Loucy (cell line): ENCODE measurements at regions not wholly inside any gene's neighbourhood (a gene's known extent, or its start where the extent isn't known, plus 50 kb on each side); places are given as distances from the start of the nearest gene placed in this dataset.

Source experiments
- H2AFZ ChIP-seq: fragments of 200-600 bp; sonication (generic); 2 replicates; pipeline ENCODE4 v1.6.0; 2016; ENCODE audit warnings: antibody characterized with exemption, mild to moderate bottlenecking, low read length, moderate library complexity
- H3F3A ChIP-seq: fragments of 200-600 bp; 2 replicates; pipeline ENCODE4 v1.6.0; 2016; ENCODE audit warnings: antibody characterized with exemption, low read depth, mild to moderate bottlenecking
- H3K27me3 ChIP-seq: fragments of 200-600 bp; sonication (generic); 2 replicates; pipeline ENCODE4 v1.6.1; 2014; ENCODE audit warnings: low read length, mild to moderate bottlenecking; ENCODE audit not compliant: insufficient read depth, poor library complexity, severe bottlenecking
- H3K36me3 ChIP-seq: fragments of 200-600 bp; sonication (generic); 2 replicates; pipeline ENCODE4 v1.6.1; 2016; ENCODE audit warnings: low read length; ENCODE audit not compliant: insufficient read depth
- H3K4me1 ChIP-seq: fragments of 200-600 bp; sonication (generic); 2 replicates; pipeline ENCODE4 v1.5.1; 2014; ENCODE audit warnings: low read length, mild to moderate bottlenecking; ENCODE audit not compliant: insufficient read depth, poor library complexity, severe bottlenecking
- H3K4me2 ChIP-seq: fragments of 200-600 bp; sonication (generic); 2 replicates; pipeline ENCODE4 v1.6.0; 2014; ENCODE audit warnings: antibody characterized with exemption, low read length, low read depth, mild to moderate bottlenecking; ENCODE audit not compliant: poor library complexity, severe bottlenecking
- H3K4me3 ChIP-seq: fragments of 200-600 bp; sonication (generic); 2 replicates; pipeline ENCODE4 v1.5.1; 2014; ENCODE audit warnings: low read length, mild to moderate bottlenecking, mixed read lengths; ENCODE audit not compliant: poor library complexity, severe bottlenecking
- H3K79me2 ChIP-seq: fragments of 200-600 bp; sonication (generic); 2 replicates; pipeline ENCODE4 v1.6.1; 2014; ENCODE audit warnings: low read length; ENCODE audit not compliant: insufficient read depth
- H3K9ac ChIP-seq: fragments of 200-600 bp; sonication (generic); 2 replicates; pipeline ENCODE4 v1.6.0; 2014; ENCODE audit warnings: mild to moderate bottlenecking, low read depth, low read length, moderate library complexity; ENCODE audit not compliant: poor library complexity, severe bottlenecking
- H3K9me2 ChIP-seq: fragments of 200-600 bp; sonication (generic); replicated peaks from 2 replicates; pipeline ENCODE4 v1.6.1; 2016; ENCODE audit warnings: low read depth, low read length, mixed read lengths
- H3K9me3 ChIP-seq: fragments of 200-600 bp; sonication (generic); 2 replicates; pipeline ENCODE4 v1.6.1; 2014; ENCODE audit warnings: mild to moderate bottlenecking, antibody characterized with exemption, low read length, low read depth; ENCODE audit not compliant: insufficient read depth
- H4K20me1 ChIP-seq: fragments of 200-600 bp; sonication (generic); 2 replicates; pipeline ENCODE4 v1.6.0; 2014; ENCODE audit warnings: antibody characterized with exemption, low read length, mild to moderate bottlenecking; ENCODE audit not compliant: insufficient read depth, poor library complexity, severe bottlenecking
- EZH2phosphoT487 ChIP-seq: fragments of 200-600 bp; IDR thresholded peaks from 2 replicates; pipeline ENCODE4 v1.6.1; 2018; ENCODE audit warnings: antibody characterized with exemption, mild to moderate bottlenecking, moderate library complexity, borderline replicate concordance
- TF ChIP-seq, protein P1 (sequence below): fragments of 200-600 bp; sonication (generic); conservative IDR thresholded peaks from 2 replicates; pipeline ENCODE4 v1.5.1; 2014; ENCODE audit warnings: mild to moderate bottlenecking, antibody characterized with exemption, low read length

- TF ChIP-seq, protein P1, sequence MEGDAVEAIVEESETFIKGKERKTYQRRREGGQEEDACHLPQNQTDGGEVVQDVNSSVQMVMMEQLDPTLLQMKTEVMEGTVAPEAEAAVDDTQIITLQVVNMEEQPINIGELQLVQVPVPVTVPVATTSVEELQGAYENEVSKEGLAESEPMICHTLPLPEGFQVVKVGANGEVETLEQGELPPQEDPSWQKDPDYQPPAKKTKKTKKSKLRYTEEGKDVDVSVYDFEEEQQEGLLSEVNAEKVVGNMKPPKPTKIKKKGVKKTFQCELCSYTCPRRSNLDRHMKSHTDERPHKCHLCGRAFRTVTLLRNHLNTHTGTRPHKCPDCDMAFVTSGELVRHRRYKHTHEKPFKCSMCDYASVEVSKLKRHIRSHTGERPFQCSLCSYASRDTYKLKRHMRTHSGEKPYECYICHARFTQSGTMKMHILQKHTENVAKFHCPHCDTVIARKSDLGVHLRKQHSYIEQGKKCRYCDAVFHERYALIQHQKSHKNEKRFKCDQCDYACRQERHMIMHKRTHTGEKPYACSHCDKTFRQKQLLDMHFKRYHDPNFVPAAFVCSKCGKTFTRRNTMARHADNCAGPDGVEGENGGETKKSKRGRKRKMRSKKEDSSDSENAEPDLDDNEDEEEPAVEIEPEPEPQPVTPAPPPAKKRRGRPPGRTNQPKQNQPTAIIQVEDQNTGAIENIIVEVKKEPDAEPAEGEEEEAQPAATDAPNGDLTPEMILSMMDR: no peak
- TF ChIP-seq EZH2phosphoT487: no peak
- Histone ChIP-seq H3K4me2 (no peak overlapping the region), H3K36me3 (no peaks in the 10 kb centered on the region), H4K20me1 (no peaks in the 10 kb centered on the region), H3F3A (no peaks in the 10 kb centered on the region), H3K9ac (no peak overlapping the region), H3K79me2 (no peaks in the 10 kb centered on the region), H3K4me3 (no peak overlapping the region), H3K9me2 (no peaks in the 10 kb centered on the region), H3K9me3 (no peaks in the 10 kb centered on the region), H3K4me1 (no peaks in the 10 kb centered on the region), H2AFZ (no peak overlapping the region), H3K27me3 (no peaks in the 10 kb centered on the region)
Measured at GRCh38 chr16:72602499-72602898, 430.5 kb upstream of the PMFBP1 start.

DNA sequence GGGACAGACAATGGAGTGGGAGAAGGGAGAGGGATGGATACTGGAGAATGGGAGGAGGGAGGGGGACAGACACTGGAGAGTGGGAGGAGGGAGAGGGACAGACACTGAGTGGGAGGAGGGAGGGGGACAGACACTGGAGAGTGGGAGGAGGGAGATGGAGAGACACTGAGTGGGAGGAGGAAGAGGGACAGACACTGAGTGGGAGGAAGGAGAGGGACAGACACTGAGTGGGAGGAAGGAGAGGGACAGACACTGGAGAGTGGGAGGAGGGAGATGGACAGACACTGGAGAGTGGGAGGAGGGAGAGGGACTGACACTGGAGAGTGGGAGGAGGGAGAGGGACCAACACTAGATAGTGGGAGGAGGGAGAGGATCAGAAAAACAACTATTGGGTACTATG lies 426.7 kb upstream of the PMFBP1 start:
- Histone ChIP-seq H3K4me1 (no peaks in the 10 kb centered on the region), H3K36me3 (no peaks in the 10 kb centered on the region), H4K20me1 (no peaks in the 10 kb centered on the region), H3K4me2 (no peak overlapping the region), H3K27me3 (no peaks in the 10 kb centered on the region), H3K9me3 (no peaks in the 10 kb centered on the region), H3K79me2 (no peaks in the 10 kb centered on the region), H3K9me2 (no peaks in the 10 kb centered on the region), H2AFZ (no peak overlapping the region), H3K9ac (no peak overlapping the region), H3F3A (no peaks in the 10 kb centered on the region), H3K4me3 (no peak overlapping the region)
- TF ChIP-seq EZH2phosphoT487: no peak
- TF ChIP-seq, protein P1: no peak

- H3K9me2 ChIP-seq: no peaks in the 10 kb centered on the region
- H3K4me2 ChIP-seq: no peak overlapping the region
- H3K79me2 ChIP-seq: no peaks in the 10 kb centered on the region
- no peak overlapping the region for H2AFZ ChIP-seq
- TF ChIP-seq, protein P1: no peak
- H3F3A ChIP-seq: no peaks in the 10 kb centered on the region
- H3K9ac ChIP-seq: no peak overlapping the region
- H3K27me3 ChIP-seq: no peaks in the 10 kb centered on the region
- H3K4me3 ChIP-seq: no peak overlapping the region
- no peaks in the 10 kb centered on the region for H3K9me3 ChIP-seq
- no peaks in the 10 kb centered on the region for H3K36me3 ChIP-seq
- no peaks in the 10 kb centered on the region for H3K4me1 ChIP-seq
- H4K20me1 ChIP-seq: no peaks in the 10 kb centered on the region
Measured at GRCh38 chr16:72597938-72598337, 426.0 kb upstream of the PMFBP1 start.
